ENCODE measurements at regions not wholly inside any gene's neighbourhood (a gene's known extent, or its start where the extent isn't known, plus 50 kb on each side); places are given as distances from the start of the nearest gene placed in this dataset.

DNA sequence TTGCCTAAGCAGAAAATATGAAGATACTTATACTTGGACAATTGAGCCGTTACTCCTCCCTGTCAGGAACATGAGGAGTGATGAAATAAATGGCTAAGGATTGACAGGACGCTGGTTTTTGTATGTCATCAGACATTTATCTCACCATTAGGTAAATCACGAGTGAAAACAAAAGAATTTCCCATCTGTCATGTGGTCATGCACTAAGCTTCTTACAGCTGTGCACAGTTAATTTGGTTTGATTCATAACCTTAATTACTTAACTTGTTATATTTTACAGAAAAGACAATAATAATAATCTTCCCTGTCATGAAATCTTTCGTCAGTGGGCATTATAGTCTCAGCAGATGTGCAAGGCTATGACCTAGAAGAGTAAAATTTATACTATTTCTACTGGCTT is 266.5 kb downstream of the HGF start:
- Histone ChIP-seq H3K27me3 (no peaks in the 10 kb centered on the region), H3K36me3 (no peaks in the 10 kb centered on the region), H3K4me1 (no peaks in the 10 kb centered on the region), H3K4me3 (no peak overlapping the region), H3K9me3 (no peaks in the 10 kb centered on the region), H3K27ac (no peak overlapping the region)
- ATAC-seq (no peak), DNase-seq (no peak)
- TF ChIP-seq, protein P1, sequence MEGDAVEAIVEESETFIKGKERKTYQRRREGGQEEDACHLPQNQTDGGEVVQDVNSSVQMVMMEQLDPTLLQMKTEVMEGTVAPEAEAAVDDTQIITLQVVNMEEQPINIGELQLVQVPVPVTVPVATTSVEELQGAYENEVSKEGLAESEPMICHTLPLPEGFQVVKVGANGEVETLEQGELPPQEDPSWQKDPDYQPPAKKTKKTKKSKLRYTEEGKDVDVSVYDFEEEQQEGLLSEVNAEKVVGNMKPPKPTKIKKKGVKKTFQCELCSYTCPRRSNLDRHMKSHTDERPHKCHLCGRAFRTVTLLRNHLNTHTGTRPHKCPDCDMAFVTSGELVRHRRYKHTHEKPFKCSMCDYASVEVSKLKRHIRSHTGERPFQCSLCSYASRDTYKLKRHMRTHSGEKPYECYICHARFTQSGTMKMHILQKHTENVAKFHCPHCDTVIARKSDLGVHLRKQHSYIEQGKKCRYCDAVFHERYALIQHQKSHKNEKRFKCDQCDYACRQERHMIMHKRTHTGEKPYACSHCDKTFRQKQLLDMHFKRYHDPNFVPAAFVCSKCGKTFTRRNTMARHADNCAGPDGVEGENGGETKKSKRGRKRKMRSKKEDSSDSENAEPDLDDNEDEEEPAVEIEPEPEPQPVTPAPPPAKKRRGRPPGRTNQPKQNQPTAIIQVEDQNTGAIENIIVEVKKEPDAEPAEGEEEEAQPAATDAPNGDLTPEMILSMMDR (IDR thresholded peaks at IDR 0.05): no peak
- intact Hi-C loops (cut with DNase I): loop anchor here in 1 of 2 donors (5.0 kb wide), 1 partner anchor 514 kb away; no protein-coding TSS in a partner anchor

DNA sequence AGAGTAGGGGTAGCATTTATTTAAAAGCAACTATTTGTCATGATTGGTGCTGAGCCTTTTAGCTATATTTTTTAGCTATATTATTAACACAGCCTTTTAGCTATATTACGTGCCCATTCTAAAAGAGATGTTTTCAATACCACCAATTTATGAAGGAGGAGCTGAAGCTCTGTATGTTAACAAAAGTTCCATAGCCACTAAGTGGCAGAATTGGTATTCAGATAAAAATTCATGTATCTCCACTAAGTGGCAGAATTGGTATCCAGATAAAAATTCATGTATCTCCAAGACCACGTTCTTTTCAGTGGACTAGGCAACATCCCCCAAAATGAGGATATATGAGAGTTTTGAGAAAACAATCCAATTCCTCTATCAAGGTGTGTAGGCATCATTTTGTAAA is 268.6 kb downstream of the HGF start:
- TF ChIP-seq, protein P1 (IDR thresholded peaks at IDR 0.05): no peak
- Histone ChIP-seq H3K36me3 (no peaks in the 10 kb centered on the region), H3K4me1 (no peaks in the 10 kb centered on the region), H3K27me3 (no peaks in the 10 kb centered on the region), H3K9me3 (no peaks in the 10 kb centered on the region), H3K4me3 (no peak overlapping the region), H3K27ac (no peak overlapping the region)
- DNase-seq (peak in 1 of 4 donors; percentile 34), ATAC-seq (no peak)
- intact Hi-C loops (cut with DNase I): loop anchor here in 1 of 2 donors (5.0 kb wide), 1 partner anchor 516 kb away; no protein-coding TSS in a partner anchor

DNA sequence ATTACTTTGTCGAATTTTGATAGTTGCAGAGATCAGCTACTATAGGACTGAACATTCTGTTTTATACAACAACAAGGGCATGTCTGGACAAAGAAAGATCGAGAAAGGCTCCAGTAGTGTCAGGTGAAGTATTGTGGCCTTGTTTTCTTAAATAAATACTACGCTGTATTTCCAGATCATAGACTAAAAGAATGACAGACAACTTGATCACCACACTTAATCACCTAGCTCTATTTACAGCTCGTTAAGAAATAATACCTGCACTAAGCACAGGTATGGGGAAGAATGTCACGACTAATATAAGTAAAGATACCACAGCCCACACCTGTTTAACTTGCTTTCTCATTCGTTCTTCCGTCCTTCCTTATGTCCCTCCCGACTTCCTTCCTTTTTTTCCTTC is 269.2 kb downstream of the HGF start:
- DNase-seq (no peak), ATAC-seq (no peak)
- H3K9me3 ChIP-seq: no peaks in the 10 kb centered on the region
- H3K4me3 ChIP-seq: no peak overlapping the region
- H3K4me1 ChIP-seq: no peaks in the 10 kb centered on the region
- intact Hi-C loops (cut with DNase I): loop anchor here in 1 of 2 donors (5.0 kb wide), 1 partner anchor 517 kb away; no protein-coding TSS in a partner anchor
- no peaks in the 10 kb centered on the region for H3K36me3 ChIP-seq
- TF ChIP-seq, protein P1 (IDR thresholded peaks at IDR 0.05): no peak
- no peak overlapping the region for H3K27ac ChIP-seq
- H3K27me3 ChIP-seq: no peaks in the 10 kb centered on the region

- Histone ChIP-seq H3K4me1 (no peaks in the 10 kb centered on the region), H3K4me3 (no peak overlapping the region), H3K27ac (peak overlapping the region in 1 of 2 donors; percentile 10), H3K27me3 (no peaks in the 10 kb centered on the region), H3K9me3 (no peaks in the 10 kb centered on the region), H3K36me3 (no peaks in the 10 kb centered on the region)
- DNase-seq: peak in 2 of 4 donors; percentile 69 to 83
- intact Hi-C loops (cut with DNase I): loop anchor here in 1 of 2 donors (5.0 kb wide), 1 partner anchor 518 kb away; no protein-coding TSS in a partner anchor
- ATAC-seq: peak; percentile 91
- TF ChIP-seq, protein P1 (IDR thresholded peaks at IDR 0.05): peak in 1 of 2 donors; percentile 45
These were observed 270.4 kb downstream of the HGF start for GRCh38 chr7:81499262-81500116.

- no peak overlapping the region for H3K4me3 ChIP-seq
- intact Hi-C loops (cut with DNase I): no loop called here
- DNase-seq (no peak), ATAC-seq (no peak)
- H3K27ac ChIP-seq: no peak overlapping the region
- H3K27me3 ChIP-seq: no peaks in the 10 kb centered on the region
- TF ChIP-seq, protein P1 (IDR thresholded peaks at IDR 0.05): no peak
- no peaks in the 10 kb centered on the region for H3K9me3 ChIP-seq
- no peaks in the 10 kb centered on the region for H3K4me1 ChIP-seq
- no peaks in the 10 kb centered on the region for H3K36me3 ChIP-seq
These were observed 271.7 kb downstream of the HGF start for GRCh38 chr7:81498176-81498575.

All from left lung (tissue), 4 donors.